Right atrium auricular region (tissue), 2 donors: ENCODE measurements at regions not wholly inside any gene's neighbourhood (a gene's known extent, or its start where the extent isn't known, plus 50 kb on each side); places are given as distances from the start of the nearest gene placed in this dataset.

Experiments used
- DNase-seq: peaks from one replicate; pipeline ENCODE4 v3.0.0-alpha.2; 2019; ENCODE audit warnings: low spot score
- H3K27ac ChIP-seq, 2 donors: fragments of 200-600 bp; sonication (generic); 1 replicate in 1 of 2; 2 replicates in 1 of 2; pipeline ENCODE4 v1.5.1; 2016 to 2019
- H3K27me3 ChIP-seq, 2 donors: fragments of 200-600 bp; sonication (generic); one replicate each; pipeline versions ENCODE4 v1.5.1 to v1.6.0; 2017 to 2019
- H3K36me3 ChIP-seq: fragments of 200-600 bp; sonication (generic); one replicate; pipeline ENCODE4 v1.5.1; 2016
- H3K4me1 ChIP-seq, 2 donors: fragments of 200-600 bp; sonication (generic); one replicate each; pipeline versions ENCODE4 v1.5.1 to v1.6.0; 2017 to 2019
- H3K4me3 ChIP-seq, 2 donors: fragments of 200-600 bp; sonication (generic); 1 replicate in 1 of 2; 2 replicates in 1 of 2; pipeline ENCODE4 v1.5.1; 2017 to 2019; ENCODE audit warnings: mild to moderate bottlenecking in 1 of 2, moderate library complexity in 1 of 2
- H3K9me3 ChIP-seq, 2 donors: fragments of 200-600 bp; sonication (generic); one replicate each; pipeline ENCODE4 v1.5.1; 2019
- TF ChIP-seq, protein P1 (sequence below), 2 donors: fragments of 200-600 bp; sonication (generic); IDR thresholded peaks; one replicate each; pipeline ENCODE4 v1.5.1; 2019; ENCODE audit warnings: antibody characterized with exemption in 2 of 2

DNA sequence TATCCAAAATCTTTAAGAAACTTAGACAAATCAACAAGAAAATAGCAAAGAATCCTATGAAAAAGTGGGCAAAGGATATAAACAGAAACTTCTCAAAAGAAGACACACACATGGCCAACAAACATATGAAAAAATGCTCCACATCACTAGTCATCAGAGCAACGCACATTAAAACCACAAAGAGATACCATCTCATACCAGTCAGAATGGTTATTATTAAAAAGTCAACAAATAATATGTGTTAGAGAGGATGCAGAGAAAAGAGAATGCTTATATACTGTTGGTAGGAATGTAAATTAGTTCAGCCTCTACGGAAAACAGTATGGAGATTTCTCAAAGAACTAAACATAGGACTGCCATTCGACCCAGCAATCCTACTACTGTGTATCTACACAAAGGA is 212.0 kb upstream of the DTNBP1 start:
- Histone ChIP-seq H3K4me1 (peaks cover 0 to 8% of the 10 kb centered on the region in 2 donors), H3K36me3 (no peaks in the 10 kb centered on the region), H3K27ac (no peak overlapping the region), H3K9me3 (no peaks in the 10 kb centered on the region), H3K4me3 (no peak overlapping the region), H3K27me3 (no peaks in the 10 kb centered on the region)
- TF ChIP-seq, protein P1, sequence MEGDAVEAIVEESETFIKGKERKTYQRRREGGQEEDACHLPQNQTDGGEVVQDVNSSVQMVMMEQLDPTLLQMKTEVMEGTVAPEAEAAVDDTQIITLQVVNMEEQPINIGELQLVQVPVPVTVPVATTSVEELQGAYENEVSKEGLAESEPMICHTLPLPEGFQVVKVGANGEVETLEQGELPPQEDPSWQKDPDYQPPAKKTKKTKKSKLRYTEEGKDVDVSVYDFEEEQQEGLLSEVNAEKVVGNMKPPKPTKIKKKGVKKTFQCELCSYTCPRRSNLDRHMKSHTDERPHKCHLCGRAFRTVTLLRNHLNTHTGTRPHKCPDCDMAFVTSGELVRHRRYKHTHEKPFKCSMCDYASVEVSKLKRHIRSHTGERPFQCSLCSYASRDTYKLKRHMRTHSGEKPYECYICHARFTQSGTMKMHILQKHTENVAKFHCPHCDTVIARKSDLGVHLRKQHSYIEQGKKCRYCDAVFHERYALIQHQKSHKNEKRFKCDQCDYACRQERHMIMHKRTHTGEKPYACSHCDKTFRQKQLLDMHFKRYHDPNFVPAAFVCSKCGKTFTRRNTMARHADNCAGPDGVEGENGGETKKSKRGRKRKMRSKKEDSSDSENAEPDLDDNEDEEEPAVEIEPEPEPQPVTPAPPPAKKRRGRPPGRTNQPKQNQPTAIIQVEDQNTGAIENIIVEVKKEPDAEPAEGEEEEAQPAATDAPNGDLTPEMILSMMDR (IDR thresholded peaks at IDR 0.05), result no peak
- DNase-seq, result no peak

DNA sequence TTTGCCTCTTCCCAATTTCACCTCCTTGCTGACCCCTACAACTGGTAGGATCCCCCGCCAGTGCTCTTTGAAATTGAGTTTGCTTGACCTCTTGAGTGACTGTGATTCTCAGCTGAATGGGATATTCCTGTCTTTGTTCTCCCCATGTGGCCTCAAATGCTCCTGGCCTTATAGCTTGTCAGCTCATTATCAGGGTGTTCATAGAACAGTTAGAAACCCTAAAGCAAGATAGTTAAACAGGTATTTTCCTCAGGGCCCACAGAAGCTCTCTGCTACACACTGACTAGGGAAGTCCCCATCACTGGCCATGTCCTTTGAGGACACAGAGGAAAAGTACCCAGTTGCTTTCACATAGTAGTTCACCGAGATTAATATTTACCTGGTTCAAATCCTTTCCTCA is 211.5 kb upstream of the DTNBP1 start:
- Histone ChIP-seq H3K36me3 (no peaks in the 10 kb centered on the region), H3K27ac (no peak overlapping the region), H3K27me3 (no peaks in the 10 kb centered on the region), H3K9me3 (no peaks in the 10 kb centered on the region), H3K4me3 (no peak overlapping the region), H3K4me1 (peaks cover 0 to 3% of the 10 kb centered on the region in 2 donors)
- no peak for DNase-seq
- TF ChIP-seq, protein P1 (IDR thresholded peaks at IDR 0.05), result no peak

DNA sequence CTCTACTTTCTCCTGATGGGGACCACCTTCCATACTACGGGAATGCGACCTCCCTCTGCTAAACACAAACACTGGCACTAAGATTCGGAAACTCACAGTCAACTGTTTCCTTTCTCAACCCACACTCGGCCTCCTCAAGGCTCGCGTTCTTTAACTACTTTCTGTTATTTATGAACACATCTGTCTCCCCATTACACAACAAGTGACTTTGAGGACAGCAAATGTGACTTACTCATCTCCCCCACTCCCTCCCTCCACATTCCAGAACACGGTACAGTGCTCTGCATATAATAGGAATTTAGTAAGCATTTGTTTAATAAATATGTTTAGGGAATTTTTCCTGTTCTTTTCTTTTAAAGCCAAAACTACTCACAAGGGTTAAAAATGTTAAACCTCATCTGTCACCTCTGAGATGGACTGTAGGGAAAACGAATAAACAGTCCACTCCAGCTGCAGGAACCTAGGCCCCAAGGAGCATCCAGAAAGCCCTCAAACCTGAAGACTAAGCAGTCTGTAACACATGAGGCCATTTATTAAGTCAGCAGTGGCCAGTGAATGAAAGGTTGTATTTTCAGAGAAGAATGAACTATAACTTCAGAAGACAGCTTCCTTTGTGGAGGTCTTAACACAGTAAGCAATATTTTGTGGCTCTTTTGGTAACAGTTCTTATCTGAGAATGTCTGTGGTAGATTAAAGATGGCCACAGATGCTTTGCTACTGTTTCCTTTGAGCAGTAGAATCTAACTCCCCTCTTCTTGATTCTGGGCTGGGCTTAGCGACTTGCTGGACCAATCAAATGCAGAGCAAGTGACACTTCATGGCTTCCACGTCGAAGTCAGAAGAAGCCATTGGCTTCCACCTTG is 209.6 kb upstream of the DTNBP1 start:
- no peaks in the 10 kb centered on the region for H3K9me3 ChIP-seq
- no peaks in the 10 kb centered on the region for H3K27me3 ChIP-seq
- no peak overlapping the region for H3K27ac ChIP-seq
- TF ChIP-seq, protein P1 (IDR thresholded peaks at IDR 0.05), result no peak
- H3K36me3 ChIP-seq, result no peaks in the 10 kb centered on the region
- H3K4me1 ChIP-seq, result no peaks in the 10 kb centered on the region
- DNase-seq, result no peak
- no peak overlapping the region for H3K4me3 ChIP-seq

DNA sequence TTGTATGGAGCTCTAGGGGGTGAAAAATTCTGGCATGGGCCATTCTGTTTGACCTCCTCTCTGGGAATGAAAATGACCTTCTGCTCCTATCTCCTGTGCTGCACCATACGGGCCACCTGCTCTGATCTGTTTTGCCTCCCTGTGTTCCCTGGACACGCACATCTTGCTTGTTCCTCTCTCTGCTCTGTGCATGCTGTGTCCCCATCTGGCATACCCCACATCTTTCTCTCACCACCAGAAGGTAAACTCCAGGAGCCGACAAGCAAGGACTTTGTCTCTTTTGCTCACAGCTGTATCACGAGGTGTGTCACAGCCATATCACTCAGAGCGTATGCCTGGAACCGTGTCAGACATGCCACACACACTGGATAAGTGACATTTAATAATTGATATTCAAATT is 208.4 kb upstream of the DTNBP1 start:
- no peaks in the 10 kb centered on the region for H3K27me3 ChIP-seq
- H3K4me3 ChIP-seq, result no peak overlapping the region
- TF ChIP-seq, protein P1 (IDR thresholded peaks at IDR 0.05), result no peak
- no peak for DNase-seq
- H3K36me3 ChIP-seq, result no peaks in the 10 kb centered on the region
- no peaks in the 10 kb centered on the region for H3K9me3 ChIP-seq
- H3K27ac ChIP-seq, result no peak overlapping the region
- H3K4me1 ChIP-seq, result no peaks in the 10 kb centered on the region

DNA sequence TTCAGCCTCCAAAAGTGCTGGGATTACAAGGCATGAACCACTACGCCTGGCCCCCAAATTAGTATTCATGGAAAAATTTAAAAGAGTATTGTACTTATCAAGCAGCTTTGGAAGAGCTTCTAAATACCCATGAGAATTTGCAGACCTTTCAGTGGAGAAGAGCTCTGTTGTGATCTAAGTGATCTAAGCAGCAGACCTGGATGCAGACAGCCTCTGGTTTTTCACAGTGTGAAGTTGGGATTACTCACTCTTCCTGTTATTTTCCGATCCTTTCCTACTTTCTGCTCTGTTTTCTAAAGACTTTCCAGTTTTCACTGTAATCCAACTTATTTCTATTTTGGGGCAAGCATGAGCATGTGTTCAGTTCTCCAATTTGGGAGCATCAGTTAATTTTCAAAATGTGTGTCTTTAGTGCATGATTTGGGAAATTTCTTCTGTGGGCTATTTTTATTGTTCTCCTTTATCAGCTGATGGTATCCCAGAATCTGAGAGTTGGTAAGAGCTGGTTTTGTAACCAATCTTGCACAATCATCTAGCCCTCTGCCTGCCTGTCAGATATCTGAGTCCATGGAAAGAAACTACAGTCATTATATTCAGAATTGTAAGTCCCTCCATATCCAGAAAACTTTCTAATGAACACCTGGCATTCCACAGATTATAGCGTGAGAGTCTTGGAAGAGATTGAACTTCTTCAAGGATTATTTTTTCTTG is 207.7 kb upstream of the DTNBP1 start:
- TF ChIP-seq, protein P1 (IDR thresholded peaks at IDR 0.05), result no peak
- H3K27ac ChIP-seq, result peak overlapping the region in 1 of 2 donors; percentile 25
- no peak overlapping the region for H3K4me3 ChIP-seq
- H3K27me3 ChIP-seq, result no peaks in the 10 kb centered on the region
- no peak for DNase-seq
- H3K9me3 ChIP-seq, result no peaks in the 10 kb centered on the region
- H3K36me3 ChIP-seq, result no peaks in the 10 kb centered on the region
- no peaks in the 10 kb centered on the region for H3K4me1 ChIP-seq
